Astrocyte of the spinal cord (primary cell): ENCODE measurements at regions not wholly inside any gene's neighbourhood (a gene's known extent, or its start where the extent isn't known, plus 50 kb on each side); places are given as distances from the start of the nearest gene placed in this dataset.

Experiments used
- DNase-seq: peaks from one replicate; pipeline ENCODE4 v3.0.0; 2011; ENCODE audit warnings: low read depth, low spot score
- H3K4me3 ChIP-seq: 2 replicates; pipeline ENCODE4 v1.5.1; 2011; ENCODE audit warnings: low read depth, mild to moderate bottlenecking, low read length, moderate library complexity
- CTCF ChIP-seq: IDR thresholded peaks from 2 replicates; pipeline ENCODE4 v1.5.1; 2012; ENCODE audit warnings: low read depth, mild to moderate bottlenecking, low read length, inconsistent platforms
- in situ Hi-C: cut with HindIII; loops from 2 replicates; pipeline ENCODE4 v1.10.0; 2017; ENCODE audit warnings: low sequenced_read_pairs

- in situ Hi-C loops = no loop called here
- no peak for DNase-seq
- TF ChIP-seq CTCF = no peak
- no peak overlapping the region for H3K4me3 ChIP-seq
Measured at GRCh38 chr7:46360811-46361210, 439.7 kb upstream of the IGFBP3 start.

- DNase-seq = no peak
- TF ChIP-seq CTCF = no peak
- in situ Hi-C loops = no loop called here
- H3K4me3 ChIP-seq = no peak overlapping the region
Measured at GRCh38 chr7:46360296-46360695, 439.2 kb upstream of the IGFBP3 start.

- no peak overlapping the region for H3K4me3 ChIP-seq
- in situ Hi-C loops = no loop called here
- DNase-seq = no peak
- TF ChIP-seq CTCF = no peak
Measured at GRCh38 chr7:46357851-46358250, 436.8 kb upstream of the IGFBP3 start.

GRCh38 chr7:46357290-46357689 lies 436.2 kb upstream of the IGFBP3 start:
- in situ Hi-C loops = no loop called here
- no peak for DNase-seq
- no peak for TF ChIP-seq CTCF

GRCh38 chr7:46356371-46356770 lies 435.3 kb upstream of the IGFBP3 start:
- DNase-seq = no peak
- H3K4me3 ChIP-seq = no peak overlapping the region
- in situ Hi-C loops = no loop called here
- no peak for TF ChIP-seq CTCF

More at GRCh38 chr7:46357290-46357689, 436.2 kb upstream of the IGFBP3 start:
- no peak overlapping the region for H3K4me3 ChIP-seq

GRCh38 chr7:46355331-46355730 lies 434.3 kb upstream of the IGFBP3 start:
- no peak for TF ChIP-seq CTCF
- in situ Hi-C loops = no loop called here
- DNase-seq = no peak
- H3K4me3 ChIP-seq = no peak overlapping the region
